GM23248 (cell line): ENCODE measurements at regions not wholly inside any gene's neighbourhood (a gene's known extent, or its start where the extent isn't known, plus 50 kb on each side); places are given as distances from the start of the nearest gene placed in this dataset.
A peak's percentile ranks its signal among the peaks of the same experiment; 100 is the strongest.

ENCODE experiments used
- DNase-seq: peaks from one replicate; pipeline ENCODE4 v3.0.0-alpha.2; 2015
- H2AFZ ChIP-seq: fragments of 200-600 bp; sonication (generic); 2 replicates; pipeline ENCODE4 v1.6.1; 2016; ENCODE audit warnings: antibody characterized with exemption
- H3F3A ChIP-seq: fragments of 200-600 bp; sonication (generic); 2 replicates; pipeline ENCODE4 v1.6.1; 2016; ENCODE audit warnings: mild to moderate bottlenecking, antibody characterized with exemption, mixed run types; ENCODE audit not compliant: insufficient read depth
- H3K27ac ChIP-seq: fragments of 200-600 bp; sonication (generic); 2 replicates; pipeline ENCODE4 v1.5.1; 2016; ENCODE audit warnings: mild to moderate bottlenecking
- H3K27me3 ChIP-seq: fragments of 200-600 bp; sonication (generic); replicated peaks from 2 replicates; pipeline ENCODE4 v1.6.1; 2016; ENCODE audit warnings: mild to moderate bottlenecking; ENCODE audit not compliant: insufficient read depth
- H3K36me3 ChIP-seq: fragments of 200-600 bp; sonication (generic); 2 replicates; pipeline ENCODE4 v1.6.1; 2016; ENCODE audit warnings: low read depth, mild to moderate bottlenecking
- H3K4me1 ChIP-seq: fragments of 200-600 bp; sonication (generic); 2 replicates; pipeline ENCODE4 v1.6.1; 2016; ENCODE audit warnings: mild to moderate bottlenecking; ENCODE audit not compliant: insufficient read depth
- H3K4me2 ChIP-seq: fragments of 200-600 bp; sonication (generic); one replicate; pipeline ENCODE4 v1.6.1; 2016; ENCODE audit warnings: mild to moderate bottlenecking; ENCODE audit not compliant: unreplicated experiment
- H3K4me3 ChIP-seq: fragments of 200-600 bp; sonication (generic); 2 replicates; pipeline ENCODE4 v1.5.1; 2016; ENCODE audit warnings: mild to moderate bottlenecking
- H3K79me2 ChIP-seq: fragments of 200-600 bp; sonication (generic); 2 replicates; pipeline ENCODE4 v1.6.1; 2016; ENCODE audit warnings: mild to moderate bottlenecking; ENCODE audit not compliant: insufficient read depth
- H3K9ac ChIP-seq: fragments of 200-600 bp; sonication (generic); 2 replicates; pipeline ENCODE4 v1.6.1; 2016; ENCODE audit warnings: mild to moderate bottlenecking
- H3K9me2 ChIP-seq: fragments of 200-600 bp; sonication (generic); 2 replicates; pipeline ENCODE4 v1.6.1; 2016; ENCODE audit warnings: mixed run types, mild to moderate bottlenecking, moderate library complexity; ENCODE audit not compliant: insufficient read depth
- H3K9me3 ChIP-seq: fragments of 200-600 bp; sonication (generic); one replicate; pipeline ENCODE4 v1.6.1; 2017; ENCODE audit warnings: low read depth
- H4K20me1 ChIP-seq: fragments of 200-600 bp; sonication (generic); 2 replicates; pipeline ENCODE4 v1.6.0; 2016; ENCODE audit not compliant: insufficient read depth
- EZH2 ChIP-seq: fragments of 200-600 bp; sonication (generic); IDR thresholded peaks from 2 replicates; pipeline ENCODE4 v1.6.1; 2018; ENCODE audit warnings: antibody characterized with exemption, mild to moderate bottlenecking; ENCODE audit not compliant: insufficient read depth, poor library complexity, severe bottlenecking
- EZH2phosphoT487 ChIP-seq: fragments of 200-600 bp; sonication (generic); IDR thresholded peaks from 2 replicates; pipeline ENCODE4 v1.6.1; 2018; ENCODE audit warnings: antibody characterized with exemption, moderate library complexity, mild to moderate bottlenecking, low read depth; ENCODE audit not compliant: insufficient read depth
- WGBS, 2 experiments: methylation state at CpG; one replicate each; pipeline ENCODE4 v1.1.6; 2015 to 2017; ENCODE audit warnings: low lambda C conversion rate in 2 of 2, low coverage in 1 of 2; ENCODE audit errors: missing lambda C conversion rate in 2 of 2; 5-methylcytosine and 5-hydroxymethylcytosine counted together
- in situ Hi-C: fragments of 300-500 bp; cut with MboI; formaldehyde crosslinking; loops from 2 replicates; pipeline ENCODE4 v1.15.0; 2020

- H3K36me3 ChIP-seq = no peaks in the 10 kb centered on the region
These were observed 175.8 kb upstream of the FBXL17 start for GRCh38 chr5:108557686-108558085.

GRCh38 chr5:108556441-108557145 is 174.7 kb upstream of the FBXL17 start:
- no peak overlapping the region for H2AFZ ChIP-seq
- WGBS, 2 experiments = 40 to 46% methylated on average over 5 of the region's 5 CpGs

More at GRCh38 chr5:108557686-108558085, 175.8 kb upstream of the FBXL17 start:
- Histone ChIP-seq H3K79me2 (no peaks in the 10 kb centered on the region), H3K9me3 (no peaks in the 10 kb centered on the region), H3K9me2 (no peaks in the 10 kb centered on the region), H4K20me1 (no peaks in the 10 kb centered on the region), H3K4me1 (peaks cover 18% of the 10 kb centered on the region), H3K4me2 (no peak overlapping the region), H3K9ac (no peak overlapping the region), H2AFZ (no peak overlapping the region), H3K27me3 (no peaks in the 10 kb centered on the region), H3K4me3 (no peak overlapping the region), H3F3A (peaks cover 16% of the 10 kb centered on the region), H3K27ac (no peak overlapping the region)
- TF ChIP-seq EZH2phosphoT487 = no peak
- no peak for TF ChIP-seq EZH2
- WGBS, 2 experiments = 65 to 74% methylated on average over 2 of the region's 2 CpGs
- in situ Hi-C loops = no loop called here
- peak; percentile 48 for DNase-seq

GRCh38 chr5:108548684-108549596 is 167.0 kb upstream of the FBXL17 start:
- no peak overlapping the region for H3K27ac ChIP-seq
- in situ Hi-C loops = no loop called here
- H3K9me2 ChIP-seq = no peaks in the 10 kb centered on the region

More at GRCh38 chr5:108556441-108557145, 174.7 kb upstream of the FBXL17 start:
- Histone ChIP-seq H3K4me1 (peaks cover 14% of the 10 kb centered on the region), H3K9ac (no peak overlapping the region), H3F3A (peaks cover 14% of the 10 kb centered on the region), H3K36me3 (no peaks in the 10 kb centered on the region), H3K4me3 (no peak overlapping the region), H3K9me3 (no peaks in the 10 kb centered on the region), H3K9me2 (no peaks in the 10 kb centered on the region), H4K20me1 (no peaks in the 10 kb centered on the region), H3K79me2 (no peaks in the 10 kb centered on the region), H3K4me2 (no peak overlapping the region), H3K27ac (no peak overlapping the region), H3K27me3 (no peaks in the 10 kb centered on the region)
- no peak for TF ChIP-seq EZH2phosphoT487
- no peak for TF ChIP-seq EZH2
- no peak for DNase-seq
- in situ Hi-C loops = no loop called here

GRCh38 chr5:108546939-108547338 is 165.0 kb upstream of the FBXL17 start:
- Histone ChIP-seq H3K9me3 (no peaks in the 10 kb centered on the region), H3K4me1 (no peaks in the 10 kb centered on the region), H2AFZ (no peak overlapping the region), H3K36me3 (no peaks in the 10 kb centered on the region), H3K27me3 (no peaks in the 10 kb centered on the region), H3K79me2 (no peaks in the 10 kb centered on the region), H4K20me1 (no peaks in the 10 kb centered on the region), H3K9me2 (no peaks in the 10 kb centered on the region), H3K4me3 (no peak overlapping the region), H3K27ac (no peak overlapping the region), H3K9ac (no peak overlapping the region), H3F3A (no peaks in the 10 kb centered on the region), H3K4me2 (no peak overlapping the region)
- in situ Hi-C loops = no loop called here
- 59 to 68% methylated on average over 6 of the region's 6 CpGs for WGBS, 2 experiments
- TF ChIP-seq EZH2phosphoT487 = no peak
- TF ChIP-seq EZH2 = no peak
- no peak for DNase-seq

More at GRCh38 chr5:108548684-108549596, 167.0 kb upstream of the FBXL17 start:
- Histone ChIP-seq H3F3A (no peaks in the 10 kb centered on the region), H3K79me2 (no peaks in the 10 kb centered on the region), H3K27me3 (no peaks in the 10 kb centered on the region), H3K4me3 (no peak overlapping the region), H4K20me1 (no peaks in the 10 kb centered on the region), H3K9ac (no peak overlapping the region), H3K4me1 (no peaks in the 10 kb centered on the region), H3K9me3 (no peaks in the 10 kb centered on the region), H3K36me3 (no peaks in the 10 kb centered on the region), H2AFZ (no peak overlapping the region), H3K4me2 (no peak overlapping the region)
- no peak for TF ChIP-seq EZH2
- no peak for TF ChIP-seq EZH2phosphoT487
- WGBS, 2 experiments = 61% methylated on average over 10 of the region's 10 CpGs
- DNase-seq = no peak
